HCT116 (cell line): ENCODE measurements at regions not wholly inside any gene's neighbourhood (a gene's known extent, or its start where the extent isn't known, plus 50 kb on each side); places are given as distances from the start of the nearest gene placed in this dataset.

ENCODE experiments used
- ATAC-seq: fragments of 200-7000 bp; cut with Tn5 transposase; 2 replicates; pipeline ENCODE4 v1.9.1; 2020; ENCODE audit warnings: mild to moderate bottlenecking, moderate library complexity
- BruUV-seq: library from RNA; stranded (reverse); fragments of 400-500 nt; replicated peaks from 2 replicates; lab custom pipeline; 2021; lab: Mats Ljungman, UMichigan
- CTCF ChIA-PET: fragments of 300-600 bp; sonication (Branson Sonifier 250); formaldehyde crosslinking; loops from one replicate; lab custom pipeline; 2021; ENCODE audit warnings: antibody characterized with exemption; lab: Charles Lee
- POLR2A ChIA-PET: fragments of 300-600, 350-600 bp; sonication (Branson Sonifier 250); formaldehyde crosslinking; loops from one replicate; lab custom pipeline; 2021; ENCODE audit warnings: antibody characterized with exemption; lab: Charles Lee
- RAD21 ChIA-PET, 2 experiments: fragments of 300-600 bp; sonication (Branson Sonifier 250); formaldehyde crosslinking; loops; one replicate each; lab custom pipeline; 2023; ENCODE audit warnings: low total read pairs in 2 of 2; ENCODE audit not compliant: uncharacterized antibody in 2 of 2, unreplicated experiment in 2 of 2, low non-redundant PET in 1 of 2; lab: Charles Lee
- DNase-seq: peaks from one replicate; pipeline ENCODE4 v3.0.0-alpha.2; 2010; ENCODE audit warnings: low read depth, low spot score
- H2AFZ ChIP-seq: fragments of 200-600 bp; shearing (Covaris generic), sonication (generic); 2 replicates; pipeline ENCODE4 v1.6.1; 2017; ENCODE audit warnings: low read depth, mixed run types, mixed read lengths, antibody characterized with exemption, low read length; ENCODE audit not compliant: poor library complexity, severe bottlenecking
- H3K27ac ChIP-seq: 2 replicates; pipeline ENCODE4 v1.5.1; 2012; ENCODE audit warnings: low read depth, low read length
- H3K27me3 ChIP-seq: fragments of 200-600 bp; sonication (generic); 2 replicates; pipeline ENCODE4 v1.6.1; 2016; ENCODE audit warnings: mixed run types, low read length, mixed read lengths; ENCODE audit not compliant: insufficient read depth
- H3K36me3 ChIP-seq, 2 experiments: fragments of 200-500 bp in 1 of 2; fragments of 200-600 bp in 1 of 2; sonication (Bioruptor generic) in 1 of 2; sonication (generic) in 1 of 2; 2 replicates each; pipeline versions ENCODE4 v1.5.1 to v1.6.1; 2014 to 2016; ENCODE audit warnings: low read length in 2 of 2, inconsistent platforms in 1 of 2, mixed read lengths in 1 of 2, mixed run types in 1 of 2; ENCODE audit not compliant: insufficient read depth in 2 of 2, control insufficient read depth in 1 of 2
- H3K4me1 ChIP-seq, 2 experiments: fragments of 200-600 bp in 1 of 2; sonication (generic) in 1 of 2; 2 replicates each; pipeline versions ENCODE4 v1.5.1 to v1.6.1; 2012 to 2017; ENCODE audit warnings: low read length in 2 of 2, inconsistent platforms in 1 of 2, mild to moderate bottlenecking in 1 of 2, mixed read lengths in 1 of 2, mixed run types in 1 of 2, moderate library complexity in 1 of 2; ENCODE audit not compliant: insufficient read depth in 2 of 2, control insufficient read depth in 1 of 2
- H3K4me2 ChIP-seq: fragments of 200-600 bp; sonication (generic); 2 replicates; pipeline ENCODE4 v1.6.1; 2017; ENCODE audit warnings: mixed run types, low read length, mixed read lengths
- H3K4me3 ChIP-seq, 2 experiments: fragments of 200-600 bp in 1 of 2; sonication (generic) in 1 of 2; replicated peaks in 1 of 2; 2 replicates each; pipeline ENCODE4 v1.5.1; 2011 to 2016; ENCODE audit warnings: low read length in 2 of 2, control low read depth in 1 of 2, low read depth in 1 of 2, mild to moderate bottlenecking in 1 of 2, mixed read lengths in 1 of 2, mixed run types in 1 of 2
- H3K79me2 ChIP-seq: fragments of 200-600 bp; sonication (generic); 2 replicates; pipeline ENCODE4 v1.6.1; 2017; ENCODE audit warnings: mild to moderate bottlenecking, mixed run types, low read length, moderate library complexity, mixed read lengths; ENCODE audit not compliant: insufficient read depth
- H3K9ac ChIP-seq: fragments of 200-600 bp; sonication (generic); 2 replicates; pipeline ENCODE4 v1.6.1; 2016; ENCODE audit warnings: low read length, mixed read lengths
- H3K9me2 ChIP-seq: fragments of 200-600 bp; sonication (generic), shearing (Covaris generic); 2 replicates; pipeline ENCODE4 v1.6.1; 2017; ENCODE audit warnings: mixed run types, mild to moderate bottlenecking, moderate library complexity; ENCODE audit not compliant: insufficient read depth
- H3K9me3 ChIP-seq, 2 experiments: fragments of 200-500 bp in 1 of 2; fragments of 200-600 bp in 1 of 2; sonication (Bioruptor generic) in 1 of 2; sonication (generic) in 1 of 2; 2 replicates each; pipeline ENCODE4 v1.6.1; 2014 to 2017; ENCODE audit warnings: low read length in 2 of 2, mixed read lengths in 2 of 2, inconsistent platforms in 1 of 2, low read depth in 1 of 2, mild to moderate bottlenecking in 1 of 2, mixed run types in 1 of 2, moderate library complexity in 1 of 2; ENCODE audit not compliant: control insufficient read depth in 1 of 2, insufficient read depth in 1 of 2
- H4K20me1 ChIP-seq: fragments of 200-600 bp; sonication (generic), shearing (Covaris generic); 2 replicates; pipeline ENCODE4 v1.6.1; 2017; ENCODE audit warnings: mixed run types, mild to moderate bottlenecking, moderate library complexity; ENCODE audit not compliant: insufficient read depth
- EZH2 ChIP-seq: fragments of 200-600 bp; sonication (generic); IDR thresholded peaks from 2 replicates; pipeline ENCODE4 v1.6.1; 2017; ENCODE audit warnings: antibody characterized with exemption, mixed run types
- FOSL1 ChIP-seq: IDR thresholded peaks from 2 replicates; pipeline ENCODE4 v1.6.1; 2012; ENCODE audit warnings: low read depth
- POLR2A ChIP-seq: IDR thresholded peaks from 2 replicates; pipeline ENCODE4 v1.7.0; 2011; ENCODE audit warnings: borderline replicate concordance; ENCODE audit not compliant: insufficient read depth, insufficient read length; ENCODE audit errors: extremely low read depth
- intact Hi-C: fragments of 100-400 bp; cut with micrococcal nuclease; formaldehyde crosslinking; loops from 2 replicates; pipeline ENCODE4 v1.10.0; 2022
- TF ChIP-seq, protein P1 (sequence below): IDR thresholded peaks from 2 replicates; pipeline ENCODE4 v1.6.1; 2011; ENCODE audit warnings: mild to moderate bottlenecking, low read length, moderate library complexity; ENCODE audit not compliant: insufficient replicate concordance; ENCODE audit errors: extremely low read depth

DNA sequence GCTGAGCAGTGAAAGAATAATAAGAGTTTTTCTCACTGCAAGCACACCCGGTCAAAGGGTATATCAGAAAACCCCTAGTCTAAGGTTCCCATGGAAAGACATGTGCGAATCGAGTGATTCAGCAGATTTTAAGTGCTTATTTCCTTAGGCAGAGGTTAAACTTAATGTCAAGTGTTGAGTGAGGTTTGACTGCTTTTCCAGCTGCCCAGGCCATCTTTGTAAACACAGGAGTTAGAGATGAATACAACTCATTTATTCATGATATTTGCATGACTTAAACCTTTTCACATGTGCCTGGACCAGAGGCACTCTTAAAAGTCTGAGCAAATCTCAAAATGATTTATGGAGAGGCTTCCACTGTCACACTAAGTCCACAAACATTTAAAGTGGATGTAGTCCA, 137.8 kb upstream of the RGMB start:
- BruUV-seq: no TSS peak
- ChIA-PET RAD21 (no interaction called here), CTCF (no interaction called here), POLR2A (no interaction called here)
- Histone ChIP-seq H2AFZ (no peak overlapping the region), H3K9me3 (no peaks in the 10 kb centered on the region), H3K9me2 (no peaks in the 10 kb centered on the region), H3K27me3 (no peaks in the 10 kb centered on the region), H3K4me1 (no peaks in the 10 kb centered on the region), H4K20me1 (no peaks in the 10 kb centered on the region), H3K4me2 (no peak overlapping the region), H3K36me3 (no peaks in the 10 kb centered on the region), H3K9ac (no peak overlapping the region), H3K4me3 (no peak overlapping the region), H3K27ac (no peak overlapping the region), H3K79me2 (no peaks in the 10 kb centered on the region)
- no peak for ATAC-seq
- intact Hi-C loops: no loop called here
- DNase-seq: no peak
- TF ChIP-seq, protein P1, sequence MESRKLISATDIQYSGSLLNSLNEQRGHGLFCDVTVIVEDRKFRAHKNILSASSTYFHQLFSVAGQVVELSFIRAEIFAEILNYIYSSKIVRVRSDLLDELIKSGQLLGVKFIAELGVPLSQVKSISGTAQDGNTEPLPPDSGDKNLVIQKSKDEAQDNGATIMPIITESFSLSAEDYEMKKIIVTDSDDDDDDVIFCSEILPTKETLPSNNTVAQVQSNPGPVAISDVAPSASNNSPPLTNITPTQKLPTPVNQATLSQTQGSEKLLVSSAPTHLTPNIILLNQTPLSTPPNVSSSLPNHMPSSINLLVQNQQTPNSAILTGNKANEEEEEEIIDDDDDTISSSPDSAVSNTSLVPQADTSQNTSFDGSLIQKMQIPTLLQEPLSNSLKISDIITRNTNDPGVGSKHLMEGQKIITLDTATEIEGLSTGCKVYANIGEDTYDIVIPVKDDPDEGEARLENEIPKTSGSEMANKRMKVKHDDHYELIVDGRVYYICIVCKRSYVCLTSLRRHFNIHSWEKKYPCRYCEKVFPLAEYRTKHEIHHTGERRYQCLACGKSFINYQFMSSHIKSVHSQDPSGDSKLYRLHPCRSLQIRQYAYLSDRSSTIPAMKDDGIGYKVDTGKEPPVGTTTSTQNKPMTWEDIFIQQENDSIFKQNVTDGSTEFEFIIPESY: no peak
- TF ChIP-seq FOSL1 (no peak), POLR2A (no peak), EZH2 (no peak)

DNA sequence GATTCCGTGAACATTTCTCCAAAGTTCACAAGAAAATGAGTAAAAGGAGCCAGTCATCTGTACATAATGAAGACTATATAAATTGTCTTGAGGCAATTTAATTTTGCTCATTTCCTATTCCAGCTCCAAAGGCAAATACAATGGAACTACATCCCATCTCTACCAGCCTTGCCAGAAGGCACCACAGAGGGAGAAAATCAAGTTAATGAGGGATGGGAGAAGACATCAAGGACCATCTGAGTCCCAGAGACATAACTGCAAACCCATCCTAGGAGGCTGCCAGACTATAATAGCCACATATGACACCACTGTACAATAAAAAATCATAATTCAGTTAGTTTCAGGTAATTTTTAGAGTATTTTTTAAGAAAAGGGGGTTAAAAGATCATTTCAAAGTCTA, 136.3 kb upstream of the RGMB start:
- H3K4me1 ChIP-seq: no peaks in the 10 kb centered on the region
- ChIA-PET CTCF (no interaction called here), POLR2A (no interaction called here), RAD21 (no interaction called here)
- H3K9me2 ChIP-seq: no peaks in the 10 kb centered on the region
- no peaks in the 10 kb centered on the region for H3K79me2 ChIP-seq
- H3K9ac ChIP-seq: no peak overlapping the region
- H2AFZ ChIP-seq: no peak overlapping the region
- no peaks in the 10 kb centered on the region for H4K20me1 ChIP-seq
- H3K4me2 ChIP-seq: no peak overlapping the region
- intact Hi-C loops: no loop called here
- TF ChIP-seq EZH2 (no peak), POLR2A (no peak)
- TF ChIP-seq, protein P1: no peak
- no peak overlapping the region for H3K27ac ChIP-seq
- no TSS peak for BruUV-seq
- H3K36me3 ChIP-seq: no peaks in the 10 kb centered on the region
- H3K4me3 ChIP-seq: no peak overlapping the region
- DNase-seq (no peak), ATAC-seq (no peak)
- no peaks in the 10 kb centered on the region for H3K27me3 ChIP-seq
- H3K9me3 ChIP-seq: no peaks in the 10 kb centered on the region
